ENCODE measurements at regions not wholly inside any gene's neighbourhood (a gene's known extent, or its start where the extent isn't known, plus 50 kb on each side); places are given as distances from the start of the nearest gene placed in this dataset.

DNA sequence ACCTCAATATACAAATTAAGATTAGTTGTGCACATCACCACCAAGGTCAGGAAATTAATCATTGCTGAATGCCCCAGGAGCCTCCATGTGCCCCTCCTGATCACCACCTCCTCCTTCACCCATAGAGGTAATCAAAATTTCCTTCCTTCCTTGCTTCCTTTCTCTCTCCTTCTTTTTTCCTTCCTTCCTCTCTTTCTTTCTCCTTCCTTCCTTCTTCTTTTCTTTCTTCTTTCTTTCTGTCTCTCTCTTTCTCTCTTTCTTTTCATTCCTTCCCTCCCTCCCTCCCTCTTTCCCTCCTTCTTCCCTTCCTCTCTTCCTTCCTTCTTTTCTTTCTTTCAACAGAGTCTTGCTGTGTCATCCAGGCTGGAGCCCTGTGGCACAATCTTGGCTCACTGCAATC, 67.9 kb upstream of the FTH1 start:
- no peak for TF ChIP-seq CTCF (IDR thresholded peaks at IDR 0.05 in 2 of 3, conservative IDR thresholded peaks at IDR 0.05 in 1 of 3; ENCODE audit: control insufficient read depth in 2 of 3, extremely low read depth in 1 of 3, insufficient read depth in 1 of 3, low read depth in 3 of 3, low read length in 3 of 3)
- TF ChIP-seq POLR2A (IDR thresholded peaks at IDR 0.05; ENCODE audit: low read depth, low read length), result no peak
- no peak for TF ChIP-seq SREBF2 (IDR thresholded peaks at IDR 0.05; ENCODE audit: low read length)
- no peak for TF ChIP-seq TBL1XR1 (IDR thresholded peaks at IDR 0.05; ENCODE audit: low read depth, low read length)
- no peak for TF ChIP-seq CUX1 (IDR thresholded peaks at IDR 0.05; ENCODE audit: insufficient replicate concordance, low read depth, low read length)
- TF ChIP-seq, protein P1, sequence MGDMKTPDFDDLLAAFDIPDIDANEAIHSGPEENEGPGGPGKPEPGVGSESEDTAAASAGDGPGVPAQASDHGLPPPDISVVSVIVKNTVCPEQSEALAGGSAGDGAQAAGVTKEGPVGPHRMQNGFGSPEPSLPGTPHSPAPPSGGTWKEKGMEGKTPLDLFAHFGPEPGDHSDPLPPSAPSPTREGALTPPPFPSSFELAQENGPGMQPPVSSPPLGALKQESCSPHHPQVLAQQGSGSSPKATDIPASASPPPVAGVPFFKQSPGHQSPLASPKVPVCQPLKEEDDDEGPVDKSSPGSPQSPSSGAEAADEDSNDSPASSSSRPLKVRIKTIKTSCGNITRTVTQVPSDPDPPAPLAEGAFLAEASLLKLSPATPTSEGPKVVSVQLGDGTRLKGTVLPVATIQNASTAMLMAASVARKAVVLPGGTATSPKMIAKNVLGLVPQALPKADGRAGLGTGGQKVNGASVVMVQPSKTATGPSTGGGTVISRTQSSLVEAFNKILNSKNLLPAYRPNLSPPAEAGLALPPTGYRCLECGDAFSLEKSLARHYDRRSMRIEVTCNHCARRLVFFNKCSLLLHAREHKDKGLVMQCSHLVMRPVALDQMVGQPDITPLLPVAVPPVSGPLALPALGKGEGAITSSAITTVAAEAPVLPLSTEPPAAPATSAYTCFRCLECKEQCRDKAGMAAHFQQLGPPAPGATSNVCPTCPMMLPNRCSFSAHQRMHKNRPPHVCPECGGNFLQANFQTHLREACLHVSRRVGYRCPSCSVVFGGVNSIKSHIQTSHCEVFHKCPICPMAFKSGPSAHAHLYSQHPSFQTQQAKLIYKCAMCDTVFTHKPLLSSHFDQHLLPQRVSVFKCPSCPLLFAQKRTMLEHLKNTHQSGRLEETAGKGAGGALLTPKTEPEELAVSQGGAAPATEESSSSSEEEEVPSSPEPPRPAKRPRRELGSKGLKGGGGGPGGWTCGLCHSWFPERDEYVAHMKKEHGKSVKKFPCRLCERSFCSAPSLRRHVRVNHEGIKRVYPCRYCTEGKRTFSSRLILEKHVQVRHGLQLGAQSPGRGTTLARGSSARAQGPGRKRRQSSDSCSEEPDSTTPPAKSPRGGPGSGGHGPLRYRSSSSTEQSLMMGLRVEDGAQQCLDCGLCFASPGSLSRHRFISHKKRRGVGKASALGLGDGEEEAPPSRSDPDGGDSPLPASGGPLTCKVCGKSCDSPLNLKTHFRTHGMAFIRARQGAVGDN (IDR thresholded peaks at IDR 0.05), result no peak
